K562 (cell line): ENCODE measurements at regions not wholly inside any gene's neighbourhood (a gene's known extent, or its start where the extent isn't known, plus 50 kb on each side); places are given as distances from the start of the nearest gene placed in this dataset.

Source experiments
- ATAC-seq: fragments of 200-7000 bp; cut with Tn5 transposase; 3 replicates; pipeline ENCODE4 v1.9.1; 2020; ENCODE audit warnings: moderate library complexity
- BruUV-seq: library from RNA; stranded (reverse); fragments of 400-500 nt; replicated peaks from 2 replicates; lab custom pipeline; 2021; lab: Mats Ljungman, UMichigan
- CTCF ChIA-PET: fragments of 300-600 bp; formaldehyde crosslinking; extraction: SDS; loops from one replicate; lab custom pipeline; 2021; ENCODE audit warnings: low intra/inter-chr PET ratio; lab: Yijun Ruan, JAX
- POLR2A ChIA-PET: fragments of 300-600, 350-650 bp; sonication (Branson Sonifier 250); formaldehyde crosslinking; extraction: SDS; loops from one replicate; lab custom pipeline; 2021; ENCODE audit warnings: antibody characterized with exemption, inconsistent platforms; lab: Yijun Ruan, JAX
- DNase-seq, 4 experiments: peaks; one replicate each; pipeline versions ENCODE4 v3.0.0 to v3.0.0-alpha.2; 2011 to 2018; ENCODE audit warnings: low spot score in 3 of 4, mixed read lengths in 3 of 4; ENCODE audit errors: extremely low read depth in 1 of 4
- FAIRE-seq: peaks from 2 replicates; lab custom pipeline; 2011; peaks lifted over from hg19 to GRCh38; lab: Jason Lieb, UNC
- H2AFZ ChIP-seq: 2 replicates; pipeline ENCODE4 v1.6.0; 2011; ENCODE audit warnings: low read depth, low read length, control low read depth, inconsistent platforms
- H3K27ac ChIP-seq: fragments of 200-600 bp; 3 replicates; pipeline ENCODE4 v1.8.0; 2011; ENCODE audit warnings: low read depth, mild to moderate bottlenecking, control low read depth, inconsistent platforms, low read length, moderate library complexity, mixed read lengths; ENCODE audit errors: extremely low read depth
- H3K27me3 ChIP-seq, 2 experiments: fragments of 300-600 bp in 1 of 2; 2 replicates in 1 of 2; 3 replicates in 1 of 2; pipeline versions ENCODE4 v1.6.0 to v1.8.0; 2011; ENCODE audit warnings: inconsistent platforms in 2 of 2, low read length in 2 of 2, mild to moderate bottlenecking in 1 of 2, mixed read lengths in 1 of 2, moderate library complexity in 1 of 2; ENCODE audit not compliant: control insufficient read depth in 2 of 2, insufficient read depth in 2 of 2
- H3K36me3 ChIP-seq: fragments of 300-600 bp; 3 replicates; pipeline ENCODE4 v1.8.0; 2011; ENCODE audit warnings: mild to moderate bottlenecking, low read length, inconsistent platforms; ENCODE audit not compliant: control insufficient read depth, insufficient read depth
- H3K4me1 ChIP-seq, 2 experiments: fragments of 200-600 bp in 1 of 2; replicated peaks in 1 of 2; 2 replicates in 1 of 2; 3 replicates in 1 of 2; pipeline versions ENCODE4 v1.5.1 to v1.8.0; 2011; ENCODE audit warnings: inconsistent platforms in 2 of 2, low read length in 2 of 2, mild to moderate bottlenecking in 1 of 2, mixed read lengths in 1 of 2, moderate library complexity in 1 of 2; ENCODE audit not compliant: control insufficient read depth in 2 of 2, insufficient read depth in 2 of 2
- H3K4me2 ChIP-seq: 2 replicates; pipeline ENCODE4 v1.6.1; 2011; ENCODE audit warnings: low read length, control low read depth, inconsistent platforms, mixed read lengths; ENCODE audit not compliant: insufficient read depth
- H3K4me3 ChIP-seq: fragments of 200-600 bp; sonication (generic), shearing (Covaris generic); 2 replicates; pipeline ENCODE4 v1.5.1; 2016; ENCODE audit warnings: control low read depth, inconsistent platforms
- H3K79me2 ChIP-seq: fragments of 200-600 bp; 3 replicates; pipeline ENCODE4 v1.8.0; 2011; ENCODE audit warnings: low read length, inconsistent platforms; ENCODE audit not compliant: control insufficient read depth, insufficient read depth
- H3K9ac ChIP-seq, 2 experiments: 2 replicates each; pipeline versions ENCODE4 v1.6.0 to v1.6.1; 2011; ENCODE audit warnings: low read depth in 2 of 2, low read length in 2 of 2, control low read depth in 1 of 2, inconsistent platforms in 1 of 2, mild to moderate bottlenecking in 1 of 2, mixed read lengths in 1 of 2; ENCODE audit not compliant: insufficient read depth in 1 of 2
- H3K9me1 ChIP-seq: one replicate; pipeline ENCODE4 v1.6.0; 2011; ENCODE audit warnings: inconsistent platforms, mild to moderate bottlenecking, low read length, moderate library complexity; ENCODE audit not compliant: control insufficient read depth, insufficient read depth
- H3K9me3 ChIP-seq: replicated peaks from 2 replicates; pipeline ENCODE4 v1.5.1; 2011; ENCODE audit warnings: low read depth, low read length, inconsistent platforms; ENCODE audit not compliant: control insufficient read depth, insufficient read depth
- H4K20me1 ChIP-seq: replicated peaks from 2 replicates; pipeline ENCODE4 v1.6.1; 2011; ENCODE audit warnings: low read length, inconsistent platforms, mixed read lengths; ENCODE audit not compliant: control insufficient read depth, insufficient read depth
- ATF1 ChIP-seq, 2 experiments: fragments of 450-650 bp in 1 of 2; IDR thresholded peaks; 2 replicates each; pipeline ENCODE4 v1.6.1; 2016; ENCODE audit warnings: missing compliant biosample characterization in 1 of 2, missing genetic modification characterization in 1 of 2
- C11orf30 ChIP-seq: fragments of 450-650 bp; IDR thresholded peaks from 2 replicates; pipeline ENCODE4 v1.6.1; 2016; ENCODE audit warnings: low read depth, mild to moderate bottlenecking
- CEBPG ChIP-seq, 3 experiments: fragments of 200-800 bp in 1 of 3; sonication (Bioruptor generic) in 1 of 3; sonication (generic) in 1 of 3; formaldehyde crosslinking in 1 of 3; IDR thresholded peaks in 2 of 3; conservative IDR thresholded peaks in 1 of 3; 2 replicates each; pipeline versions ENCODE4 v1.6.1 to v1.8.0; 2016 to 2022; ENCODE audit warnings: missing compliant biosample characterization in 2 of 3, missing genetic modification characterization in 2 of 3, mild to moderate bottlenecking in 1 of 3, missing genetic modification reagents in 1 of 3
- ELF4 ChIP-seq: fragments of 450-650 bp; formaldehyde crosslinking; IDR thresholded peaks from 2 replicates; pipeline ENCODE4 v1.4.0; 2022; ENCODE audit warnings: missing genetic modification characterization
- GTF2E2 ChIP-seq: fragments of 200-800 bp; sonication (Bioruptor generic); IDR thresholded peaks from 2 replicates; pipeline ENCODE4 v1.6.1; 2016; ENCODE audit warnings: missing genetic modification characterization, missing compliant biosample characterization
- HNRNPUL1 ChIP-seq: fragments of 200-400 bp; formaldehyde crosslinking; IDR thresholded peaks from 2 replicates; pipeline ENCODE4 v1.6.1; 2017; ENCODE audit warnings: low read length
- LEF1 ChIP-seq: fragments of 450-650 bp; IDR thresholded peaks from 2 replicates; pipeline ENCODE4 v1.6.1; 2016; ENCODE audit warnings: mild to moderate bottlenecking
- MBD2 ChIP-seq: sonication (generic); IDR thresholded peaks from 2 replicates; pipeline ENCODE4 v1.6.1; 2016; ENCODE audit warnings: low read depth, borderline replicate concordance
- MTA2 ChIP-seq: fragments of 450-650 bp; IDR thresholded peaks from 2 replicates; pipeline ENCODE4 v1.6.1; 2016; ENCODE audit warnings: low read depth
- NFATC3 ChIP-seq: fragments of 450-650 bp; IDR thresholded peaks from 2 replicates; pipeline ENCODE4 v1.6.1; 2017; ENCODE audit warnings: mild to moderate bottlenecking
- PHB2 ChIP-seq: fragments of 450-650 bp; IDR thresholded peaks from 2 replicates; pipeline ENCODE4 v1.6.1; 2017; ENCODE audit warnings: low read depth
- POLR3A ChIP-seq: IDR thresholded peaks from 2 replicates; pipeline ENCODE4 v1.6.1; 2011; ENCODE audit warnings: borderline replicate concordance, mild to moderate bottlenecking, moderate library complexity; ENCODE audit not compliant: insufficient read length, insufficient read depth; ENCODE audit errors: extremely low read depth
- PRPF4 ChIP-seq: fragments of 200-400 bp; formaldehyde crosslinking; IDR thresholded peaks from one replicate; pipeline ENCODE4 v1.6.1; 2017; ENCODE audit warnings: low read length, low read depth, mild to moderate bottlenecking; ENCODE audit not compliant: insufficient read depth, poor library complexity, severe bottlenecking
- RFX5 ChIP-seq: IDR thresholded peaks from 2 replicates; pipeline ENCODE4 v1.6.1; 2011; ENCODE audit warnings: low read depth, mild to moderate bottlenecking, improper control_type of control experiment, low read length
- STAT5A ChIP-seq: IDR thresholded peaks from 2 replicates; pipeline ENCODE4 v1.6.1; 2012; ENCODE audit warnings: low read length, inconsistent platforms, borderline replicate concordance
- XRCC3 ChIP-seq: fragments of 450-650 bp; IDR thresholded peaks from 2 replicates; pipeline ENCODE4 v1.6.1; 2017; ENCODE audit warnings: mild to moderate bottlenecking, moderate library complexity
- ZNF551 ChIP-seq: fragments of 250-450 bp; sonication (Bioruptor Pico); IDR thresholded peaks from 2 replicates; pipeline ENCODE4 v1.5.0; 2021; ENCODE audit warnings: mild to moderate bottlenecking, moderate library complexity
- WGBS: fragments of 100-300 bp; shearing (Covaris generic); methylation state at CpG from one replicate; pipeline ENCODE4 v1.1.6; 2016; ENCODE audit warnings: low coverage, mixed read lengths; ENCODE audit not compliant: insufficient coverage; ENCODE audit errors: missing lambda C conversion rate; 5-methylcytosine and 5-hydroxymethylcytosine counted together
- in situ Hi-C: fragments of 300-500 bp; cut with MboI; formaldehyde crosslinking; loops from 4 replicates; pipeline ENCODE4 v1.15.0; 2018; ENCODE audit warnings: inconsistent platforms, mixed read lengths
- intact Hi-C: fragments of 100-400 bp; cut with micrococcal nuclease; formaldehyde crosslinking; loops from 2 replicates; pipeline ENCODE4 v1.14.2; 2022
- TF ChIP-seq, protein P1 (sequence below): sonication (generic); formaldehyde crosslinking; IDR thresholded peaks from 2 replicates; pipeline ENCODE4 v1.8.0; 2022; ENCODE audit warnings: missing genetic modification reagents, mild to moderate bottlenecking, borderline replicate concordance
- TF ChIP-seq, protein P2 (sequence below): fragments of 250-450 bp; sonication (Bioruptor Pico); IDR thresholded peaks from 2 replicates; pipeline ENCODE4 v1.8.0; 2022; ENCODE audit warnings: moderate library complexity, mild to moderate bottlenecking, inconsistent platforms
- TF ChIP-seq, protein P3 (sequence below), 3 experiments: IDR thresholded peaks in 2 of 3; conservative IDR thresholded peaks in 1 of 3; 2 replicates each; pipeline ENCODE4 v1.5.1; 2011 to 2012; ENCODE audit warnings: low read length in 3 of 3, mild to moderate bottlenecking in 3 of 3, control low read depth in 2 of 3, improper control_type of control experiment in 1 of 3, inconsistent platforms in 1 of 3, low read depth in 1 of 3, mixed read lengths in 1 of 3, moderate library complexity in 1 of 3; ENCODE audit not compliant: insufficient read depth in 2 of 3

DNA sequence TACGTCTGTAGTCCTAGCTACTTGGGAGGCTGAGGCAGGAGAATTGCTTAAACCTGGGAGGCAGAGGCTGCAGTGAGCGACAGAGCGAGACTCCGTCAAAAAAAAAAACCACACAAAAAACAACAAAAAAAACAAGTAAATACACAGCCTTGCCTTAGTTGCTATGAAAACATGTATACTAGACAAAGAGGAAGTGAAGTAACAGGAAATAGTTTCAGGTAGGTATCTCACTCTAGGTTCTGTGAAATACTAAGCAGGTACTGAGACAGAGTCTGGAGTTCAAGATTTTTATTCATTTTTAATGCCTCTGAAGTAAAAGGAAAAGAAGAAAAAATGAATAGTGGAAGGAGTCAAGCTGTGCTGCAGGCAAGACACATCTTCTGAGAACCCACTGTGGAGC, 687.9 kb upstream of the RGMB start:
- no peak for FAIRE-seq

More for the DNA sequence above, 687.9 kb upstream of the RGMB start:
- no peak for TF ChIP-seq HNRNPUL1
- no peak for TF ChIP-seq ATF1 (CRISPR knock-in tag; IDR thresholded peaks at IDR 0.05)
- TF ChIP-seq ATF1 (tag; IDR thresholded peaks at IDR 0.05) = no peak
- TF ChIP-seq, protein P1, sequence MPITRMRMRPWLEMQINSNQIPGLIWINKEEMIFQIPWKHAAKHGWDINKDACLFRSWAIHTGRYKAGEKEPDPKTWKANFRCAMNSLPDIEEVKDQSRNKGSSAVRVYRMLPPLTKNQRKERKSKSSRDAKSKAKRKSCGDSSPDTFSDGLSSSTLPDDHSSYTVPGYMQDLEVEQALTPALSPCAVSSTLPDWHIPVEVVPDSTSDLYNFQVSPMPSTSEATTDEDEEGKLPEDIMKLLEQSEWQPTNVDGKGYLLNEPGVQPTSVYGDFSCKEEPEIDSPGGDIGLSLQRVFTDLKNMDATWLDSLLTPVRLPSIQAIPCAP = no peak
- no peak for TF ChIP-seq NFATC3
- no peak for TF ChIP-seq PHB2
- TF ChIP-seq ZNF551 (CRISPR knock-in tag) = no peak
- no peak for TF ChIP-seq MBD2
- no peak for TF ChIP-seq LEF1
- no peak for TF ChIP-seq PRPF4
- TF ChIP-seq, protein P2, sequence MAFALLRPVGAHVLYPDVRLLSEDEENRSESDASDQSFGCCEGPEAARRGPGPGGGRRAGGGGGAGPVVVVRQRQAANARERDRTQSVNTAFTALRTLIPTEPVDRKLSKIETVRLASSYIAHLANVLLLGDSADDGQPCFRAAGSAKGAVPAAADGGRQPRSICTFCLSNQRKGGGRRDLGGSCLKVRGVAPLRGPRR = no peak
- TF ChIP-seq MTA2 = no peak
- TF ChIP-seq, protein P3, sequence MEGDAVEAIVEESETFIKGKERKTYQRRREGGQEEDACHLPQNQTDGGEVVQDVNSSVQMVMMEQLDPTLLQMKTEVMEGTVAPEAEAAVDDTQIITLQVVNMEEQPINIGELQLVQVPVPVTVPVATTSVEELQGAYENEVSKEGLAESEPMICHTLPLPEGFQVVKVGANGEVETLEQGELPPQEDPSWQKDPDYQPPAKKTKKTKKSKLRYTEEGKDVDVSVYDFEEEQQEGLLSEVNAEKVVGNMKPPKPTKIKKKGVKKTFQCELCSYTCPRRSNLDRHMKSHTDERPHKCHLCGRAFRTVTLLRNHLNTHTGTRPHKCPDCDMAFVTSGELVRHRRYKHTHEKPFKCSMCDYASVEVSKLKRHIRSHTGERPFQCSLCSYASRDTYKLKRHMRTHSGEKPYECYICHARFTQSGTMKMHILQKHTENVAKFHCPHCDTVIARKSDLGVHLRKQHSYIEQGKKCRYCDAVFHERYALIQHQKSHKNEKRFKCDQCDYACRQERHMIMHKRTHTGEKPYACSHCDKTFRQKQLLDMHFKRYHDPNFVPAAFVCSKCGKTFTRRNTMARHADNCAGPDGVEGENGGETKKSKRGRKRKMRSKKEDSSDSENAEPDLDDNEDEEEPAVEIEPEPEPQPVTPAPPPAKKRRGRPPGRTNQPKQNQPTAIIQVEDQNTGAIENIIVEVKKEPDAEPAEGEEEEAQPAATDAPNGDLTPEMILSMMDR (IDR thresholded peaks at IDR 0.05 in 2 of 3, conservative IDR thresholded peaks at IDR 0.05 in 1 of 3; ENCODE audit: insufficient read depth in 2 of 3, low read depth in 1 of 3, low read length in 3 of 3) = no peak
- no peak for TF ChIP-seq STAT5A
- TF ChIP-seq POLR3A = no peak
- no peak for TF ChIP-seq ELF4
- TF ChIP-seq GTF2E2 (tag) = no peak
- no peak for TF ChIP-seq XRCC3
- TF ChIP-seq CEBPG (CRISPR knock-in tag; IDR thresholded peaks at IDR 0.05) = no peak
- no peak for TF ChIP-seq CEBPG (tag; conservative IDR thresholded peaks at IDR 0.05 in 1 of 2, IDR thresholded peaks at IDR 0.05 in 1 of 2)
- TF ChIP-seq C11orf30 = no peak
- no peak for TF ChIP-seq RFX5
- intact Hi-C loops = no loop called here
- H3K27ac ChIP-seq = no peak overlapping the region
- no peaks in the 10 kb centered on the region for H3K9me3 ChIP-seq
- no peak for DNase-seq
- no peak overlapping the region for H3K9ac ChIP-seq
- in situ Hi-C loops = no loop called here
- H2AFZ ChIP-seq = no peak overlapping the region
- CTCF ChIA-PET = no interaction called here
- no peak for ATAC-seq
- H3K9me1 ChIP-seq = no peaks in the 10 kb centered on the region
- no peaks in the 10 kb centered on the region for H4K20me1 ChIP-seq
- no peak overlapping the region for H3K4me2 ChIP-seq
- no peak overlapping the region for H3K4me3 ChIP-seq
- BruUV-seq = no TSS peak
- no peaks in the 10 kb centered on the region for H3K79me2 ChIP-seq
- no peaks in the 10 kb centered on the region for H3K27me3 ChIP-seq
- no peaks in the 10 kb centered on the region for H3K36me3 ChIP-seq
- WGBS = 8% methylated on average over 1 of the region's 4 CpGs
- no peaks in the 10 kb centered on the region for H3K4me1 ChIP-seq
- POLR2A ChIA-PET = interaction anchor here (0.7 kb wide), 1 partner anchor 402 kb away, joined by 4 read pairs; no protein-coding TSS in a partner anchor
